ENCODE measurements at regions not wholly inside any gene's neighbourhood (a gene's known extent, or its start where the extent isn't known, plus 50 kb on each side); places are given as distances from the start of the nearest gene placed in this dataset.
"Not testable (repeated sequence)": the region's sequence is repeated elsewhere in the genome, so short reads cannot be mapped to it uniquely, and the experiment has no call there.

- DNase-seq (ENCODE audit: low read depth in 2 of 2), result no peak
Measured at GRCh38 chr12:60704171-60704914, 1108.5 kb downstream of the SLC16A7 start.

GRCh38 chr12:60710246-60710645, 1114.4 kb downstream of the SLC16A7 start:
- no peak for DNase-seq (ENCODE audit: low read depth in 2 of 2)

- no peak for DNase-seq (ENCODE audit: low read depth in 2 of 2)
Measured at GRCh38 chr12:60714141-60714900, 1118.5 kb downstream of the SLC16A7 start.

DNA sequence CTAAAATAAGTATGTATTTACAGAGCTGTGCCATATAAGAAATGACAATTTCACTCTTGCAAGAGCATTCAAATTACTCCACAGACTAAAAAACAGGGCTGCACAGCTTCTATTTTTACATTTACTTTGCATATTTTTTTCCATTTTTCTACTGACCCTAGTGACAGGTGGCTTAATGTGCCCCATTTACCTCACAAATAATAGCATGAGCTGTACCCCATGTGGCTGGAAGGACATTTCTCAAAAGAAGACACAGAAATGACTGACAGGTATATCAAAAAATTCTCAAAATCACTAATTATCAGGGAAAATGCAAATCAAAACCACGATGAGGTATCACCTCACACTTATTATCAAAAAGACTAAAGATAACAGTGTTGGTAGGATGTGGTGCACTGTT, 1128.6 kb downstream of the SLC16A7 start:
- no peak for DNase-seq (ENCODE audit: low read depth in 2 of 2)

DNA sequence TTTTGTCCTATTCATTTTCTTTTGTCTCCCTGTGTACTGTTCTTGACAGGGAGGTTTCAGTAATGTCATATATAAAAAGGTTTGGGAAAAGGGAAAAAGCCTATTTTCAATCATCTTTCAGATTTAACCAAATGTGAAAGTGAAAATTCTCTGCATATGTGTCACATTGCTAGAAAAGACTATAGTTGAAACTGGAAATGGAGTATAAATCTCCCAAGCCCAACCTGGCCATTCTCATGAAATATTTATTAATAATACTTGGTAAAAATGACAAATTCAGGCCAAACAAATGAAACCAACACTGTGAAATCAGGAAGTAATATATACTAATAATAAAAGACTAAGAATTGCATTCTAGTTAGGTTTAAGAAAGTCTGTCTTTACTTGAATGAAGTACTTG, 1129.2 kb downstream of the SLC16A7 start:
- DNase-seq (ENCODE audit: low read depth in 2 of 2), result no peak

GRCh38 chr12:60752589-60752988, 1156.8 kb downstream of the SLC16A7 start:
- no peak for DNase-seq (ENCODE audit: low read depth in 2 of 2)

- DNase-seq (ENCODE audit: low read depth in 2 of 2), result no peak
Measured at GRCh38 chr12:60758224-60758623, 1162.4 kb downstream of the SLC16A7 start.

GRCh38 chr12:60760965-60761364, 1165.1 kb downstream of the SLC16A7 start:
- DNase-seq (ENCODE audit: low read depth in 2 of 2), result no peak

DNA sequence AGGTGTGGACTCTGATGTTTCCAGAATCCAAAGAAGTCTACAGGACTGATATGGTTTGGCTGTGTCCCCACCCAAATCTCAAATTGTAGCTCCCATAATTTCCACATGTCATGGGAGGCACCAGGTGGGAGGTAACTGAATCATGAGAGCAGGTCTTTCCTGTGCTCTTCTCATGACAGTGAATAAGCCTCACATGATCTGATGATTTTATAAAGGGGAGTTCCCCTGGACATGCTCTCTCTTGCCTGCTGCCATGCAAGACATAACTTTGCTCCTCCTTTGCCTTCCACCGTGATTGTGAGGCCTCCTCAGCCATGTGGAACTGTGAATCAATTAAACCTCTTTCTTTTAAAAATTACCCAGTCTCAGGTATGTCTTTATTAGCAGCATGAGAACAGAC, 1205.3 kb downstream of the SLC16A7 start:
- not testable (repeated sequence) for DNase-seq (ENCODE audit: low read depth in 2 of 2)

DNA sequence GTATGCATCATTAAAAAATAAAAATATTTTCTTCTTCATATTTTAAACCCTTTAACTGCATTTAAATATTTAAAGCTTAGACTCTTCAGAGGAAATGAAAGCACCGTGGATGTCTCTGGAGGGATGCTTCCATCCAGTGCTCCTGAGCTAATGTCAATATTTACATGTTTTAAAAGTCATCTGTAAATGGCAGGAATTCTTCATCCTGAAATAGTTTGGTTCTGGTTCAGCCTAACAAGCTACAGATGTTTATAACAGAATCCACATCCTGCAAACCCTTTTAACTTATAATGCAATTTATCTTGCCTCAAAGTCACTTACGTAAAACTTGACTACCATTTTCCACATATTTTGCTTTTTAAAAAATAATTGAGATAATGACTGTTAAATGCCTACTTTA, 1207.3 kb downstream of the SLC16A7 start:
- no peak for DNase-seq (ENCODE audit: low read depth in 2 of 2)

DNA sequence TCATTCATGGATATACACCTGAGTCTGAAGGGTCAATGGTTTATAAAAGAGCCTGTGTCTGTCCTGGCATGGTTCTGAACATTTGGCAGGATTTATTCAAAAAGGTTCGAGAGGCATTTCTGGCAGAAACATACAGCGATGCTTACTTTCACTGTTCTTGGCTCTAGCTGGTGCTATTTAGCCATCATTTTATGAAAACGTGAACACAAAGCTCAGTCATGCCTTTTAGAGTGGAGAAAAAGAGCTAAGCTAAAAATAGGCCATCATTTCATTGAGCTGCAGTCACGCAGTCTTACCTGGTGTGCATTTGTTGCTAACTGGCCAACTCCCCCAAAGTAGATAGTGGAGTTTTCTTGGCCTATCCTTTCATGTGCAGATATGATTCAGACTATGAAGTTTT, 1209.5 kb downstream of the SLC16A7 start:
- no peak for DNase-seq (ENCODE audit: low read depth in 2 of 2)

DNA sequence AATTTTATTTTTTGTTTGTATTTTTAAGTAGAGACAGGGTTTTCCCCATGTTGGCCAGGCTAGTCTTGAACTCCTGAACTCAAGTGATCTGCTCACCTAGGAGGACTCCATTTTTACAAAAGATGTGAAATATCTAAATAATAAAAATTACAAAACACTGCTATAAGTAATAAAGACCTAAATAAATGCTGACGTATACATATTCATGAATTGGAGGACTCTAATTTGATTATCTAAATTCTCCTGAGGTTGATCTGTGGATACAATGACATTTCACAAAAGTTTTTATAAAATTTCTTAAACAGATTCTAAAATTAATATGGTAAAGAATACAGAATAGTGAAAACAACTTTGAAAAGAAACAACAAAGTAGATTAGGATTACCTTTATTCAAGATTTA, 1224.0 kb downstream of the SLC16A7 start:
- no peak for DNase-seq (ENCODE audit: low read depth in 2 of 2)

DNA sequence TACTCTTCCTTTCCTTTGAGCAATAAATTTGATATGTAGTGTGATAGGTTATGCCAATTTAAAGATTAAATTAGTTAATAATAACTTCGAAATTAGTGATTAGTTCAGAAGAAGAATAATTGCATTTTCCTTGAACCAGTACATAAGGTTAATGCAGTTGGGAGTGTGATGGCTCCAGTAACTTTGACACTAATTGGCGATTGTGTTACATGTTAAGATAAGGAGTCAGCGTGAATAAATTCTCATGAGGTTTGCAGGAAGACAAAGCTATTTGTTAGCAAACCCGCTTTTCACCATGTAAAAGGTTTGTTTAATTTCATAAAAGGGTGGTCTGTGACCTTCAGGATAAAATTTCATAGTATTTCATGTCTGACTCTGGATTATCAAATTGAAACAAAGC, 1226.8 kb downstream of the SLC16A7 start:
- no peak for DNase-seq (ENCODE audit: low read depth in 2 of 2)

- no peak for DNase-seq (ENCODE audit: low read depth in 2 of 2)
Measured at GRCh38 chr12:60830381-60830780, 1234.6 kb downstream of the SLC16A7 start.

GRCh38 chr12:60832290-60832689, 1236.5 kb downstream of the SLC16A7 start:
- DNase-seq (ENCODE audit: low read depth in 2 of 2), result no peak

DNA sequence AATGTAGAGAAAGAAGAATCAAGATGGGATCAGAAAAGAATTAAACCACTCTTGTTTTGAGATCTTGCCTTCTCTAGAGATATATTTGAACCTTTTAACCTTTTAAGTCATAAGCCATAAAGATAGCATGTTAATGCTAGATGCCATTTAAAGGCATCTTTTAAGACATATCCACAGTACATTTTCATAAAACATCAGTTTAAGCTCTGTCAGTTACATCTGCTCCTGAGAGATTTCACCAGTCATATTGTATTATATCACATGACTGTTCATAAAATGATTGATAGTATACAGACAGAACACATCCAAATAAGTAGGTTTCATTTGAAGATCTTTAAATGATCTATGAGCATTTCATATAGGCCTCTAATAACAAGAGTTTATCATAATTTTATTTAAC, 1238.5 kb downstream of the SLC16A7 start:
- no peak for DNase-seq (ENCODE audit: low read depth in 2 of 2)

DNA sequence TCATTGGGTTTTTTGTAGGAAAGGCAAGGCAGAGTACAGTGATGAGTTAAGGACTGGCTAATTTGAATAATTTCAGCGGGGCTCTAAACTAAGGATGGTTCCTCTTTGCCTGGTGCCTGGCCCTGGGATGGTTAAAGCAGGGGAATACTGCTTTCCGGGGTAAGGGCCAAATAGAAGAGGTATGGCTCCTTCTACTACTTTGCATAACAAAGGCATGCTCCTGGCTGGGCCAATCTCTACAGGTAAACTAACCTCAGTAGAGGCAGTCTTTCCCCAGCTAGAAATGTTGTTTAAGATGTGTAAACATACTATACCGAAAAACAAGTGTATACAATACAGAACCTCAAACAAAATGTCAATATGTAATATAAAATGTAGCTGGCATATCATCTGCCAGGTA, 1239.0 kb downstream of the SLC16A7 start:
- no peak for DNase-seq (ENCODE audit: low read depth in 2 of 2)

DNA sequence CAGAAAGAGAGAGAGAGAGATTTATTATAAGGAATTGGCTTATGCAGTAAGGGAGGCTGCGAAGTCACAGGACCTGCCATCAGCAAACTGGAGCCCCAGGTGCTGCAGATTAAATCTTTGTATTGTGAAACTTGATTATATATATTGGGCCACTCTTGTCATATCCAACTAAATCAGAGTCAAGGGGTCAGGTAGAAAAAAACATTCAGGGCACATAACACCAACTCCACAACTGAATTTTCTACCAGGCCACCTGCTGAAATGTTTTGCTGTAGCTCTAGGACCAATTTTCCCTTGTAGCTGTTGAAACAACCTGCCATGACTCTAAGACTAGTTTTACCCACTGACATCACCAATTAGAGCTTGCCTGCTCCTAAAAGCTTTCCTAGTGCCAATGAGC, 1240.8 kb downstream of the SLC16A7 start:
- no peak for DNase-seq (ENCODE audit: low read depth in 2 of 2)

DNA sequence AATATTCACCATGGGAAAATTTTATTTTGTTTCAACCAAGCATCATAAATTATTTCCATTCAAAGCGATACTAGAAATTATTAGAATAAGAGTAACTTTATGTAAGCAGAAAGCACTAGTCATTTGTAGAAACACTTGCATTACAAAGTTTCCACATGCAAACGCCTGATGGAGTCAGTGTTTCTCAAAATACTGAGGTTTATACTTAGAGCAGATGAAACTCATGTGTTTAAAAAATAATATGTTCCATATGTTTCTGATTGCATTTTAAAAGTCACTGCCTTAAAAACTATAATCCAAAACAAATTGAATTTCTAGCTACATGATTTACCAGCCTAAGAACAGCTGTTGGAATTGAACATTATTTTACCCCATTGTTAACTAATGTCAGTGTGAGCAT, 1246.4 kb downstream of the SLC16A7 start:
- no peak for DNase-seq (ENCODE audit: low read depth in 2 of 2)

DNA sequence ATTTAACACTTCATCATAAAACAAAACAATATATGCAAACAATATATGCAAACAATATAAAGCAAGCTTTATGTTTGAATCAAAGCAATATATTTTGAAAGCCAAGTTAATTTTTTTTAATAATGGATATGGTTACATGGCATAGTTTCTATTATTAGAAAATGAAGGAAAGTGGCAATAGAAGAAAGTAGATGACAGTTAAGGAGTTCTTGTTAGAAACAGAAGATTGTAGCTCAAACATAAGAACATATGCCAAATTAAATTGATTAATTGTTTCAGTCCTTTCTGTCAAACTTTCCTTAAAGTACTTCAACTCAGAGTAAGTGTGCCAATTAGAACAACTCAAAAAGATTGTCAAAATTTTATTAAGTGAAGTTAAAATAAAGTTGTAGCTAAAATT, 1248.3 kb downstream of the SLC16A7 start:
- DNase-seq (ENCODE audit: low read depth in 2 of 2), result no peak

- DNase-seq (ENCODE audit: low read depth in 2 of 2), result no peak
Measured at GRCh38 chr12:60844875-60845274, 1249.0 kb downstream of the SLC16A7 start.

DNA sequence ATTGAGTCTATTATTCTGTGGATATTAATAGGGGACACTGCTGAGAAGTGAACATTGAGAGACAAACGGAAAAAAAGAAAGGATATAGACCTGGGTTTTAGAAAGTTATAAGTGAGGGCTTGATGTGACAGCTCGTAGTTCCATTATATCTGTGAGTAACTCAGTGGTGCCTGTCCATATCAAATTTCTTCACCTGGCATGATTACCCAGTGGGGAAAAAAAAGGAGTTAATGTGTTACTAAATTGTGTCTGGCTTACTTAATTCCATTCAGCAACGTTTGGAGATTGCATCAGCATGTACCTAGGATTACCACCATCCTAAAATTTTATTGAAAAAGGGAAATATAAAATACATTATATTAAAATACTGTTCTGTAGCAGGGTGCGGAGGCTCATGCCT, 1249.9 kb downstream of the SLC16A7 start:
- DNase-seq (ENCODE audit: low read depth in 2 of 2), result no peak

DNA sequence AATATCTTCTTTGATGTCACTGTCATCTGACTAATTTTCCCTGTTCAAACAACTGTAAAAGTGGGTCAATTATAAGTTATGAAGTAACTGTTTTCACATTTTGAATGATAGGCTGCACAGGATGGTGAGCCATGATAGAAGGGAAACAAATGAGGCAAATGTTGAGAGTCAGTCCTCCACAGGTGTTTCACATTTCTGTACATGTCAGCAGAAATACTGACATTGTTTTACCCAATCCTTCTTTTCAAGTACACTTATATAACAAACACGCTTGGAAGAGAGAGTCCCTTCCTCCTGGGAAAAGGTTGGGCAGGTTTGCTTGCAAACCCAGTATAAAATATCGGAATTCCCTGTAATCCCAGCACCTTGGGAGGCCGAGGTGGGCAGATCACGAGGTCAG, 1251.5 kb downstream of the SLC16A7 start:
- DNase-seq (ENCODE audit: low read depth in 2 of 2), result no peak
